ENCODE measurements at regions not wholly inside any gene's neighbourhood (a gene's known extent, or its start where the extent isn't known, plus 50 kb on each side); places are given as distances from the start of the nearest gene placed in this dataset.

GRCh38 chr13:85432881-85433280 is 366.3 kb downstream of the SLITRK6 start:
- no peak for TF ChIP-seq CTCF (IDR thresholded peaks at IDR 0.05; ENCODE audit: low read depth, low read length)
- no peak for TF ChIP-seq EZH2phosphoT487 (IDR thresholded peaks at IDR 0.05; ENCODE audit: low read depth)
